ENCODE measurements at regions not wholly inside any gene's neighbourhood (a gene's known extent, or its start where the extent isn't known, plus 50 kb on each side); places are given as distances from the start of the nearest gene placed in this dataset.
A peak's percentile ranks its signal among the peaks of the same experiment; 100 is the strongest.

DNA sequence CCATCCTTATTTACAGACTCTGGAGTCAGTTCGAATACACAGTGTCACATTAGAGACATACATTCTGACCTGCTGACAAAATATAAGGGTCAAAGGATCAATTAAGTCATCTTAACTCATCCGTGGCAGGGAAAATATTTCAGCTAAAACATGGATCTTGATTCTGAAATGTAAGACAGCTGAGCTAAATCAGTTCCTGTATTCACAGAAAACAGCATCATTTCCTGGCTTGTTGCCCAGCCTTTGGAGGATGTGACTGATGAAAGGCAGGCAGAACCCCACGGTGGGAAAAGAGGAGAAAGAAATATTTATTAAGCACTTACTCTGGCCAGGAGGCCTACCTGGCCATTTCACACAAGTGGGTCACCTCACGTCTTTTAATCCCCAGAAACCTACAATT lies 101.9 kb downstream of the GAS2L3 start:
- DNase-seq = peak; percentile 4 to 14

GRCh38 chr12:100681074-100681473 lies 107.6 kb downstream of the GAS2L3 start:
- no peak for DNase-seq

DNA sequence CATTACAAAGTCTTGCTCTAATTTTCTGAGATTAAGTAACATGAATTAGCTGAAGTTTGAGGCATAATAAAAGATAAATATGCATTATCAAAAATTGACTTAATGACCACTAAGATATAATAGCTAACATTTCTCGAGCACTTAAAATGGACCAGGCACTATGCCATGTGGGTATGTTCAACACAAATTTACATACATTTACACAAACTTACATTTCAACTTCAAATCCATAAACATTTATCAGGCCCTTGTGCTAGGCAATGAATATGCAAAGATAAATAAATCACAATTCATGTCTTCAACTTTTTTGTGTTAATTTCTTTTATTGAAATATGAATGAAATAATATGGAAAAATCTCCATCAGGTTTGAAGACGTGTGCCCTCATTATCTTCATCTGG lies 108.7 kb downstream of the GAS2L3 start:
- no peak for DNase-seq

DNA sequence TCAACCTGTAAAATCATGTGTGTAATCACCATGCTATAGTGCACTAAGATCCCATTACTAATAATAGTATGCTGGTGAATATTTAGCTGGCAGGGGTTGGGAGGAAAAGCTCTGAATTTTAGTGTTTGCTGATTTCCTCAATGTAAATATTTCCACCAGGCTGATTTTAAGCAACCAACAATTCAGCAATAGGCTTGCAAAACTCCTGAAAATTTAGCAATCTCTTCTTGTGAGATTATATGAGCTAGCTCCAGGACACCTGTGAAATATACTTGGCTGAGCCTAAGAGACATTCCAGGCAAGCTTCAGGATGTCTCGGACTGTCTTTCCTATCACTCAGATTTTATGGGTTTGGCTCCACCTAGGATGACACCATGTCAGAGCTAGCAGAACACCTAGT lies 106.9 kb upstream of the ANO4 start:
- no peak for DNase-seq

DNA sequence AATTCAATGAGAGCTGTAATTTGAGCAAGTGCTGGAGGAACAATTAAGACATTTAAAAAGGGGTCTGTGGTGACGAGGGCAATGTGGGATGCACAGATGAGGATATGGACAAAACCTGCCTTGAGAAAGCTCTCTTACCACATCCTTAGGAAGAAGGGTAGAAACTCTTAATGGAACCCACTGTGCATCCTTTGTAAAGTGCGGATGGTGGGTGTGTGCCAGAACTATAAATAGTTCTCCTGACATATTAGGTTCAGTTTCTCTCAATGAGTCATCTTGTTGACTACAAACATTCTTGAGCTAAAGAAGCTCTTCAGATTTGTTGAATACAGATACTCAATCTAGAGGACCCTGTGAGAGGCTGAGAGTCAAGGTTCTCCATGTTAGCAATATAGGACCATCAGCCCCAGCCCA lies 106.1 kb upstream of the ANO4 start:
- DNase-seq = no peak

- DNase-seq = no peak
Measured at GRCh38 chr12:100692502-100692901, 102.1 kb upstream of the ANO4 start.

GRCh38 chr12:100698518-100698917 lies 96.1 kb upstream of the ANO4 start:
- DNase-seq = no peak

GRCh38 chr12:100699209-100699608 lies 95.4 kb upstream of the ANO4 start:
- peak in 1 of 2 donors; percentile 10 for DNase-seq

GRCh38 chr12:100703337-100703736 lies 91.2 kb upstream of the ANO4 start:
- no peak for DNase-seq

DNA sequence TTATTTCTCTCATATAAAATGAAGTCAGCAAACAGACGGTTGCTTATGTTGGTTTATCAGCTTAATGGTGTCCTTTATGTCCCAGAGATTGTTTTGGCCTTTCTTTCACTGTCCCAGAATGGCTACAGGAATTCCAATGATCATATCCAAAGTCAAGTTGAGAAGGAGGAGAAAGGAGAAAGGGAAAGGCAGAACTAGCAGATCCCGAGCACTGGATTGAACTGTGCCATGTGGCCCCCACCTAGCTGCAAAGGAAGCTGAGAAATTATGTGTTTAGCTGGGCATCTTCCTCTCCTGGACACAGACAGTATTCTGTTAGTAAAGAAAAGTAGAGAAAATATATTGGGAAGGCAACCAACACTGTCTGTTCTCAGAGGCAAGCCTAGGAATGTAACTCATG lies 90.7 kb upstream of the ANO4 start:
- DNase-seq = no peak

DNA sequence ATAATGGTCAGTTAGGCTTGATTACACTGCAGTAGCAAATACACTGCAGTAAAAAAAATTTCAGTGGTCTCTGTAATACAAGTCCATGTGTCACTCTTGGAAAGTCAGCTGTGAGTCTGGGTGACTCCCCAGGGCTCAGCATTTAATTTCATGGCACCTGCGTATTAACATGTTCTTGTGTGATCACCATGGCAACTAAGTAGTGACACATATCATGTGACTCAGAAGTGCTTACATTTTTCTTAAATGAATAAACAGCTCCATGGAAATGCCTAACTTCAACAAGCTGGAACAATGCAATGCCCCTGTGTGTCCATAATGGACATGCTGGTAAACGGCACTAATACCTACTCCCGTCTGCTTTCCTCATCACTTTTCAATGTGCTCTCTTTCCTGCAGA lies 88.5 kb upstream of the ANO4 start:
- no peak for DNase-seq

- DNase-seq = no peak
Measured at GRCh38 chr12:100708591-100708990, 86.0 kb upstream of the ANO4 start.

GRCh38 chr12:100715976-100716944 lies 78.3 kb upstream of the ANO4 start:
- no peak for DNase-seq

- DNase-seq = no peak
Measured at GRCh38 chr12:100716945-100717732, 77.4 kb upstream of the ANO4 start.

DNA sequence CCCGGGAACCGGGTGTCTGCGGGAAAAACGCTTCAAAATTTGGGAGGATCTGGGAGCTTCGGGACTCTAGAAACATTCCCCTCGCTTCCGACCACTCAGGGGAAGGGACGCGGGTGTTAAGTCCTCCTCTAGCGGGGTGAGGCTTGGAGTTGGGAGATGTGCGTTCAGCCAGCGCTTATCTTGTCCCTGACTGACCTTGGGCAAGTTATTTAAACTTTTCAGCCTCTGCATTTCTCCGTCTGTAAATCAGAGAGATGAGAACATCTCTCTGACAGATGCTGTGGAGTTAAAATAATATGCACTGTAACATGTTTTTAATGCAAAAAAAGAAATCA lies 76.9 kb upstream of the ANO4 start:
- no peak for DNase-seq

DNA sequence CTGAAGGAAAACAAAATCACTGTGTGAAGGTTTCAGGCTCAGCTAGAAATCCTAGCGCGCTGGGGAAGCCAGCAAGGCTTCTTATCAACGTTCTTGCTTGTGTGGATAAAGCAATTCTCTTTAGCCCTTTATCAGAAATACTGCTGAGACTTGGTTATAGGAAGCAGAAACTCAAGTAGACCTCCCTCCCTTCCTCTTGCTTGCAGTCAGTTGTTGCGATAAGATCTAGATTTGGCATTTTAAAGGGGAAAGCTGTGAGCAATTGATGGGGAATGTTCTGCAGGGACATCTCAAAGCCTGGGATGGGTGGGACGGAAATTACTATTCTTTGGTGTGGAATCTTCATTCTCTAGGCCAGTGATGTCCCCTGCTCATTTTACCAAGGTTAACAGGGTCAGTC lies 76.4 kb upstream of the ANO4 start:
- DNase-seq = no peak

DNA sequence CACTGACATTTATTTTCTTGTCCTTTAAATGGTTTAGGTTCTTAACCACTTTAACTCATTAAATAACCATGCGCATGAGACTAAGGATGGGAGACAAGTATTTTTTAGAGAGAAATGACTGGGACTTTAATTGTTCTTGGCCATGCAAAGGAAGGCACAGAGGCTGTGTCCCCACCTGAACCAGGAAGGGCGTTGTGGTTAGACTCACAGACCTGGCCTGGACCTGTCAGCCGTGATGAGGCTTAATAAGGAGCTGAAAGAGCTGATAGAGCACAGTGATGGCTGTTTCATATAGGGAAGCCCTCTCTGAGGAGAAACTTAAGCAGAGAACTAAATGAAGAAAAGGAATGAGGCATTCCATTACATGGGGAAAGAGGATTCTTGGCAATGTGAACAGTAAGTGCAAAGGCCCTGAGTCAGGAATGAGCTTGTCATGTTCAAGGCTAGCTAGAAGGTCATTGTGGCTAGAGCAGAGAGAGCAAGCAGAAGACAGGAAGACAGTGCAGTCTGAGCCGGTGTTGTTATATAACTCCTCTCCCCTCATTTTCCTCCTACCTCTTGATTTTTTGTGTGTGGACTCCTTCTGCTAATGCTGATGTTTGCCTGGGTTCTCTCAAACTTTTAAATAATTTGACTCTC lies 74.4 kb upstream of the ANO4 start:
- no peak for DNase-seq

DNA sequence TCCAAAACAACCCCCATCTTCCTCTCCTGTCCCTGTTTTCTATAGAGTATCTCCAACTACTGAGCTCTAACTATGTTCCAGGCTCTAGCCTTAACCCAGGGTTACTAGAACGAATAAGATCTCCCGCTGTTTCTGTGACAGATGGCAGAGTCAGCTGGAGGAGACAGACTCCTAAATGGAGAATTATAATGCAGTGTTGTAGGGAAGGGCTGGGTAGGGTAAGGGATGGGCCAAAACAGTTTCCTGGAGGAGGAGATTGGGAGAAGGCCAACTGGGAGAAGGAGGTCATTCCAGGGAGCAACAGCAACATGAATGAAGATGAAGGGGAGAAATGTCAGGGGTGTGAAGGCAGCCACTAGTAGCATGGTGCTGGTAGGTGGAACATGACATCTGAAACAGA lies 73.4 kb upstream of the ANO4 start:
- no peak for DNase-seq

DNA sequence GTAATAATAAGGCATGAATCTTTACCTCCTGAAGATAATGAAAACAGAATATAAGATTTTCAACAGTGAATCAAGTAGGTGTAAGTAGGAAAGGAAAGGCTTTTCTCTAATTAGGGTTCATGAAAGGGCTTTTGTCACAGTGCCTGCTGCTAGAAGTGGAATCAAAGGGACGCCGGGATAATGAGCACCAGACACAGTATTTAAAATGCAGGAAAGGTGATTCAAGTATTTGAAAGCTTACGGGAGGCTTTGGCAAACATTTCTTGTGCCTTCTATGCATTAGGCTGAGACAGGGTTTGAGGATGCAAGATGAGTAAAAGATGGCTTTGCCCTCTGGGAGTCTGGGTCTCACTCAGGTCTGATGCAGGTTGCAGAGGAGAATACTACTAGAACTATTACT lies 70.5 kb upstream of the ANO4 start:
- no peak for DNase-seq

DNA sequence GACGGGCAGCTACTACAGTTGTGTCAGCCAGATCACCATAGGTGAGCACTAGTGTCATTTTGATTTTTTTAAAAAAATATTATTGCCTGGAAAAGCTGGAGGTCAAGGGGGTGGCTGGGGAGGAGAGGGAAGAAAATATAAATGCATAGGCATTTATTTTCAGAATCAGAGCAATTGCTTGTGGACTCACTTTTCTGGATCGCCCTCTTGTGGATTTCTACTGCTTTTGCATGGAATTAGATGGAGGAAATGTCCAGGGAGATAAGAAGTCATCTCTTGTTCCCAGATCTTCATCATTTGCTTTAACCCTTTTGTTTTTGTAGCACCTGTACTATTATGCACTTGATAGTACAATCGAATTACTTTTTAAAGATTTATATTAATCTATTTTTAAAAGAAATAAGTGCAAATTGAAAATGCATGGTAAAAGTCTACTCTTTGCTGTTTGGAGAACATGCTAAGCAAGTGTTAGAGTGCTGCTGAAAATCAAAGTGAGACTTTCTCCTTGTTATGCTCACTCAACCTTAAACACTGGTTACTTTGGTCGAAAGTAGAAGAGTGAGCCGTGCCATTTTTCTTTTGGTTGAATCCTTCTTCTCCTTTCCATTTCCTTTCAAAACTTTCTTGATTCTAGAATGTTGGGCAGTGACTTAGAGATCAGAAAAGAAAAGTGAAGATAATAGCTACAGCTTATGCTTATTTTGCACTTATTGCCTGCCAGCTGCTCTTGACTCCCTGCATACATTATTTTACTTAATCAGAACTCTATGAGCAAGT lies 60.6 kb upstream of the ANO4 start:
- DNase-seq = peak in 1 of 2 donors; percentile 21

- no peak for DNase-seq
Measured at GRCh38 chr12:100737168-100737567, 57.4 kb upstream of the ANO4 start.

- no peak for DNase-seq
Measured at GRCh38 chr12:100738086-100738485, 56.5 kb upstream of the ANO4 start.
